H1 (cell line): ENCODE measurements at regions not wholly inside any gene's neighbourhood (a gene's known extent, or its start where the extent isn't known, plus 50 kb on each side); places are given as distances from the start of the nearest gene placed in this dataset.

Experiments
- CEBPB ChIP-seq: IDR thresholded peaks from 2 replicates; pipeline ENCODE4 v1.6.1; 2012; ENCODE audit warnings: low read depth, low read length
- CHD7 ChIP-seq: fragments of 300-600 bp; sonication (generic); IDR thresholded peaks from 2 replicates; pipeline ENCODE4 v1.7.1; 2012; ENCODE audit warnings: low read length, moderate library complexity, mild to moderate bottlenecking, inconsistent platforms; ENCODE audit not compliant: insufficient replicate concordance
- CTBP2 ChIP-seq: IDR thresholded peaks from 2 replicates; pipeline ENCODE4 v1.7.0; 2011; ENCODE audit warnings: borderline replicate concordance, mild to moderate bottlenecking, moderate library complexity, mixed read lengths, low read length; ENCODE audit not compliant: insufficient read depth, insufficient read length
- FOSL1 ChIP-seq: IDR thresholded peaks from 2 replicates; pipeline ENCODE4 v1.6.1; 2011; ENCODE audit warnings: mild to moderate bottlenecking, low read depth, low read length, moderate library complexity; ENCODE audit not compliant: insufficient read depth
- HDAC2 ChIP-seq, 2 experiments: fragments of 300-600 bp in 1 of 2; sonication (generic) in 1 of 2; IDR thresholded peaks; 2 replicates each; pipeline ENCODE4 v1.6.1; 2011 to 2012; ENCODE audit warnings: low read depth in 2 of 2, low read length in 2 of 2, mild to moderate bottlenecking in 2 of 2, moderate library complexity in 2 of 2, borderline replicate concordance in 1 of 2, inconsistent platforms in 1 of 2
- POU5F1 ChIP-seq: IDR thresholded peaks from 2 replicates; pipeline ENCODE4 v1.6.1; 2011; ENCODE audit warnings: low read depth, mild to moderate bottlenecking, low read length, moderate library complexity
- RNF2 ChIP-seq: fragments of 200-900, 300-1000 bp; sonication (generic); IDR thresholded peaks from 2 replicates; pipeline ENCODE4 v1.7.1; 2016; ENCODE audit warnings: borderline replicate concordance, low read depth, mild to moderate bottlenecking, antibody characterized with exemption, low read length; ENCODE audit not compliant: poor library complexity, severe bottlenecking; ENCODE audit errors: missing control alignments
- TAF1 ChIP-seq: IDR thresholded peaks from 2 replicates; pipeline ENCODE4 v1.6.1; 2011; ENCODE audit warnings: mild to moderate bottlenecking, low read depth, low read length
- TAF7 ChIP-seq: optimal IDR thresholded peaks from 2 replicates; pipeline ENCODE3; 2011; ENCODE audit warnings: low read depth, mild to moderate bottlenecking, inconsistent platforms, low read length, moderate library complexity, borderline replicate concordance
- TCF12 ChIP-seq: IDR thresholded peaks from 2 replicates; pipeline ENCODE4 v1.6.1; 2011; ENCODE audit warnings: low read depth, mild to moderate bottlenecking, low read length

GRCh38 chr13:33512880-33513554, 227.5 kb upstream of the STARD13 start (continued):
- TF ChIP-seq CHD7 (no peak), POU5F1 (no peak), TAF7 (no peak), TCF12 (no peak), TAF1 (no peak), HDAC2 (IDR thresholded peaks at IDR 0.05; ENCODE audit: borderline replicate concordance in 1 of 2, low read depth in 2 of 2, low read length in 2 of 2) (no peak), FOSL1 (no peak), CEBPB (no peak), CTBP2 (no peak), RNF2 (no peak)
